IPS-20b (cell line): ENCODE measurements at regions not wholly inside any gene's neighbourhood (a gene's known extent, or its start where the extent isn't known, plus 50 kb on each side); places are given as distances from the start of the nearest gene placed in this dataset.

Experiments
- H3K27ac ChIP-seq: one replicate; pipeline ENCODE4 v1.5.1; 2013; ENCODE audit warnings: low read length
- H3K27me3 ChIP-seq: 2 replicates; pipeline ENCODE4 v1.6.1; 2013; ENCODE audit warnings: mild to moderate bottlenecking, low read length, inconsistent platforms; ENCODE audit not compliant: insufficient read depth
- H3K36me3 ChIP-seq: 2 replicates; pipeline ENCODE4 v1.6.1; 2013; ENCODE audit warnings: low read depth, mild to moderate bottlenecking, inconsistent platforms, low read length, moderate library complexity; ENCODE audit not compliant: insufficient read depth
- H3K4me1 ChIP-seq: 2 replicates; pipeline ENCODE4 v1.6.1; 2013; ENCODE audit warnings: mild to moderate bottlenecking, control low read depth, inconsistent platforms, low read length, moderate library complexity; ENCODE audit not compliant: insufficient read depth
- H3K4me3 ChIP-seq: 2 replicates; pipeline ENCODE4 v1.5.1; 2013; ENCODE audit warnings: mild to moderate bottlenecking, low read length, inconsistent platforms
- H3K9ac ChIP-seq: 2 replicates; pipeline ENCODE4 v1.6.1; 2013; ENCODE audit warnings: low read depth, mild to moderate bottlenecking, inconsistent platforms, low read length, moderate library complexity
- H3K9me3 ChIP-seq: 2 replicates; pipeline ENCODE4 v1.6.1; 2013; ENCODE audit warnings: mild to moderate bottlenecking, low read depth, low read length, inconsistent platforms; ENCODE audit not compliant: insufficient read depth

DNA sequence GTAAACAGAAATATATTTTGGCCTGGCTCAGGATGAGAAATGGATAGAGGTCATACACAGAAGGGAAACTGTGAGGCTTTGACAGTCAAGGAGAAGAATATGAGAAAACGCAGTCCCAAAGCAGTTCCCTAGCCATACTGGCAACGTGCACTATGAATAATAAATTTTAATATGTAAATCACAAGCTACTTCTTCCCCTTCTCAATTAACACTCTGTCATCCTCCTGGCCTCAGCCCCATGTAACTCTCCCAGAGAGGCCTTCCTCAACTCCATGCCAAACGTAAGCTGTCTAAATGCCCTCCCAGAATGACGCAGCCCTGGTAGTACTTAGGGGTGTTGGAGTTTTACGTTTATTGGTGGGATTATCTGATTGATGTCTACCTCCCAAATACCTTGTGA, 732.6 kb downstream of the LIG4 start:
- Histone ChIP-seq H3K27ac (no peak overlapping the region), H3K36me3 (no peaks in the 10 kb centered on the region), H3K9me3 (no peaks in the 10 kb centered on the region), H3K27me3 (no peaks in the 10 kb centered on the region), H3K4me1 (peaks cover 5% of the 10 kb centered on the region; the same call in 1 of the 2 replicates), H3K4me3 (no peak overlapping the region), H3K9ac (no peak overlapping the region)

DNA sequence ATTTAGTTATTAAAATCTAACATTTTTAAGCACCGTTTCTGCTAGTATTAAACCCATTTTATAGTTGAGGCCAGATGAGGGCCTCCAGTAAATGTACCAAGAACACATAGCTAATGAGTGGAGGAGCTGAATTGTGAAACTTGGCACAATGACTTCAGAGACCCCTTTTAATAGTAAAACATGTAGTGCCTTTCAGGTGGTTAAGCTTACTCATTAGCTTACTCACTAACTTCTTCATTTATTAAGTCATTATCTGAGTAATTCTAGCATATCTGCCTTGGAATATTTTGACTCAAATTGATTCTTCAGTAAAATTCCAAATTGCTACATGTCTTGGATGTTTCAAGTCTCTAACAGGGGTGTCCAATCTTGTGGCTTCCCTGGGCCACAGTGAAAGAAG, 735.2 kb downstream of the LIG4 start:
- Histone ChIP-seq H3K36me3 (no peaks in the 10 kb centered on the region), H3K27ac (no peak overlapping the region), H3K9me3 (no peaks in the 10 kb centered on the region), H3K4me3 (no peak overlapping the region), H3K27me3 (no peaks in the 10 kb centered on the region), H3K4me1 (peaks cover 5% of the 10 kb centered on the region; the same call in 1 of the 2 replicates), H3K9ac (no peak overlapping the region)

DNA sequence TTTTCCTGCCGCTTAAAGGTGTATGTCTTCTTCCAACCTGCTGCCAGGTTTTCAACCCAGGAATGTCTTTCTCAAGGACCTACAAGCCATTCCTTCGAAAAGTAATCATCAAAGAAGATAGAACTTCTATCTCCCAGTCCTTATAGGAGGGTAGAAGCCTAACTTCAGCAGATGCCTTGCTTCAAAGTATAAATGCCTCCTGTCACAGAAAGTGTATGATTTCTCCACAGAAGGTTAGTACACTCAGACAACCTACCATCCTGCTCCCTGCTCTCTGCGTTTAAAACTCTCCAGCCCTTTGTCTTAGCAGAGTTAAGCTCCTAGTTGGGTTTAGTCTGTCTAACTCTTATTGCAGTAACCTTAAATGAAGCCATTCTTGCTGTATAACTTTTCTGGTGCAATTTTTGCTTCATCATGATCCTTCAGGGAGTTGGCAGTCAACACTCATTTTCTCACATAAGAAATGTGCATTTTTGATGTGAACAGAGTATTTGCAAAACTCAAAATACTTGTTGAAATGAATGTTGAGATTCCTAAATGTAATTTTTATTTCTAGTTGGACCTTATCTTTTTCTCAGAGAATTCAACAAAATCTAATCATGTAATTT, 737.5 kb downstream of the LIG4 start:
- Histone ChIP-seq H3K9ac (no peak overlapping the region), H3K27ac (no peak overlapping the region), H3K27me3 (no peaks in the 10 kb centered on the region), H3K9me3 (no peaks in the 10 kb centered on the region), H3K36me3 (no peaks in the 10 kb centered on the region), H3K4me3 (no peak overlapping the region), H3K4me1 (peaks cover 5% of the 10 kb centered on the region; the same call in 1 of the 2 replicates)

DNA sequence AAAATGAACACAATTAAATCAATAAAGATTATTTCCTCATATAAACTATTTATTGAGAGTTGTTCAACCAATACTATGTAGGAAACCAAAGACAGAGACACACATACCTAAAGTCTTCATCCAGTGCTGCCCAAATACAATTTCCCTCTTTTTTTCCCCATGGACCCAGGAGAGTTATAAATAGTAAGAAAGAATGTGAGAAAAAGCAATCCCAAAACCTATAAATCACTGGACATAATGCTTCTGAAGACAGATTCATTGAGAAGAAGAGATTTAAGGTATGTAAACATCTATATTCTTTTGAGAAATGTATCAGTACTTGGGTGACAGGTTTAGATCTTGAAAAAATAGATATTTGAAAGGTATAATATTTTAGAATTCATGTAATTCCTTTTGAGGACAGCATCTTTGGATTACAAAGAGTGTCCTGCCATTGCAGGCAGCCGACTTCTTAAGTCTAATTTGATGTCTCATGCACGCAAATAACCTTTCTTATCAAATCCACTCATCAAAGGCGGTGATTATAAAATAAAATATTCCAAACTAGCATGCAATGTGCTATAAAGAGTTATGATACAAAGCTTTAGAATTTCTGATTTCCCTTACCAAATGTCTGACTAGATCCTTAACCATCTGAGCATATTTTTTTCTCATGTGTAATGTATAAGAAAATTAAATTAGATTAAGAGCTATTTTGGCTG, 739.4 kb downstream of the LIG4 start:
- H3K4me1 ChIP-seq, result peaks cover 5% of the 10 kb centered on the region; the same call in 1 of the 2 replicates
- no peak overlapping the region for H3K27ac ChIP-seq
- H3K9ac ChIP-seq, result no peak overlapping the region
- H3K4me3 ChIP-seq, result no peak overlapping the region
- H3K36me3 ChIP-seq, result no peaks in the 10 kb centered on the region
- no peaks in the 10 kb centered on the region for H3K9me3 ChIP-seq
- H3K27me3 ChIP-seq, result no peaks in the 10 kb centered on the region

DNA sequence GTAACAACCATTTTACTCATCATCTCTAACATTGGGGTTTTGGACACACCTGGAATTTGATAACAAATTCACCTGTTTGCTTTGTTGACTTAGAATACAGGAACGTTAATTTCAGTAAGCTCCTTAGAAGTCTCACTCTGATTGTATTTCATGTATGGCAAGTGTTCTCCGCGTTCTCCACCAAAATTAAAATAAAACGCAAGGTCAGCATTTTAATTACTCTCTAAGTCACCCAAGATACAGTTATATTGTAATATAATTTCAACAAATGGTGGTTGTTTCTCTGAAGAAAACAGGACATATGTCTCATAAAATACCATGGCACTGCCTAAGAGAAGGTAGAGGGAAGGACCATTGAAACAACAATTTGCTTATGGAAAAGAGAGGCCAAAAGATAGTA, 742.1 kb downstream of the LIG4 start:
- H3K36me3 ChIP-seq, result no peaks in the 10 kb centered on the region
- H3K9ac ChIP-seq, result no peak overlapping the region
- H3K27me3 ChIP-seq, result no peaks in the 10 kb centered on the region
- no peaks in the 10 kb centered on the region for H3K4me1 ChIP-seq
- H3K9me3 ChIP-seq, result no peaks in the 10 kb centered on the region
- H3K4me3 ChIP-seq, result no peak overlapping the region
- no peak overlapping the region for H3K27ac ChIP-seq

DNA sequence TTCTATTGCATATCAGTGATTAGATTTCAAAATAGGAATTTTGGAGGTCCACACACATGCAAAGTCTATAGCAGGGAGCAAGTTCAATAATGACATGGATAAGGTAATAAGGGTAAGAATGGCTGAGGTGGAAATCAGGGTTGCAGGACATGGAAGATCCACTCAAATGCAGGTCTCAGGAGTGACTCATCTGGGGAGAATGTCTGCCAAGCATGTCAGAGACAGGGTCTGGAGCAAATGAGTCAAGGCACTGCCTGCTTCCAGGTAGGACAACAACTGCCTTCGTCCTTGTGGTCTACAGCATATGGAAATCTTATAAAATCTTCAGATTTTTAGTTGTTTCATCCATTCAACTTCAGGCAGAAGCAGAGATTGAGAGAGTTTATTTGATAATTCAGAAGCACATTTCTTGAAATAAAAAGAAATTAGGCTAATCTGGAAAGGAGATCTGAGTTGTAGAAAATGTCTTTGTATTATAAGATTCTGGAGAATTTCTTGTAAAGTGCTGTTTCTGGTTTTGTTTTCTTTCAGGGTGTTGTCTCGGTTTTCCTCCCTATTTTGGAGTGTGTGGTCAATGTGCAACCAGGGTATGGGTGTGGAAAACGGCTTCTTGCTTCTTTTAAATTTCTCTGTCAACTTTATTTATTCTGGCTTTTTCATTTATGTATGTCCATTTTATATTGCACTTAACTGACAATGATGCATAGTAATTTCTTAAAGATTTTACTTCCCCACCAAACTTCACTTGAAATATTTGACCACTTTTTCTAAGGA, 748.8 kb downstream of the LIG4 start:
- Histone ChIP-seq H3K9ac (no peak overlapping the region), H3K4me3 (no peak overlapping the region), H3K36me3 (no peaks in the 10 kb centered on the region), H3K4me1 (no peaks in the 10 kb centered on the region), H3K27me3 (no peaks in the 10 kb centered on the region), H3K27ac (no peak overlapping the region), H3K9me3 (no peaks in the 10 kb centered on the region)

DNA sequence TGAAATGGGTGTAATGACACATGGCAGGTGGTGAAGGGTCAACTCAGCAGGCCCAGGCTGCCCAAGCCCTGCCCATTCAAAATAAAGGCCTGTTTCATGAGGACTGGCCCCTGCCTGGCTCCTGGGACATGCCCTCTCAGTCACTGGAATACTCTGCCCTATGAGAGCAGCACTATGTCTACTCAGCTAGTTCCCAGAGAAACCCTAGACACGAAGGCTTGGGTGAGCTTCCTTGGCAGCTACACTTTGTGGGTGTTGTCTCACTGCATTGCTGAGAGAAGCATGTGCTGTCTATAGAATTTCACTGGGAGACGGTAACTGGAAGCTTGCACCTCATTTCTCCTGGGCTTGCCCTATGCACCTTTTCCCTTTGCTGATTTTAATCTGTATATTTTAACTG, 752.8 kb downstream of the LIG4 start:
- no peak overlapping the region for H3K4me3 ChIP-seq
- no peak overlapping the region for H3K9ac ChIP-seq
- peaks cover 9% of the 10 kb centered on the region; the same call in 1 of the 2 replicates for H3K4me1 ChIP-seq
- H3K36me3 ChIP-seq, result no peaks in the 10 kb centered on the region
- H3K9me3 ChIP-seq, result no peaks in the 10 kb centered on the region
- H3K27ac ChIP-seq, result no peak overlapping the region
- no peaks in the 10 kb centered on the region for H3K27me3 ChIP-seq

DNA sequence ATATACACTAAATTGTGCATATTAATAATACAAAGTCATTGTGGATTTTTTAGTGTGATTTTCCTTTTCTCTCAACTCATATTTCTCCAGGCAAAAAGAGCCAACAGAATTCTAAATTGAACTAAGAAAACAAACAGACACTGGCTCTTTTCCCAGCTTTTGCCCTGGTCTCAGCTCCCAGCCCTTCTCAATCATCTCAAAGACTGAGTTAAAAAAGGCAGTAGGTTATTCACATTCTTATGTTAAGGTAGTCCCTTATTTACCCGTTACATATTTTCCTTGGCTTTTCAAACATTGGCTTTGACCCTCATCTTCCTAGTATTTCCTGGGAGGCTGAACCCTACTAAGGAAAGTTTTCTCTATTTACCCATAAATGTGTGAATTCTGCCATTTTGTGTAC, 753.6 kb downstream of the LIG4 start:
- Histone ChIP-seq H3K27me3 (no peaks in the 10 kb centered on the region), H3K4me1 (peaks cover 9% of the 10 kb centered on the region; the same call in 1 of the 2 replicates), H3K36me3 (no peaks in the 10 kb centered on the region), H3K9me3 (no peaks in the 10 kb centered on the region), H3K4me3 (no peak overlapping the region), H3K27ac (no peak overlapping the region), H3K9ac (no peak overlapping the region)

DNA sequence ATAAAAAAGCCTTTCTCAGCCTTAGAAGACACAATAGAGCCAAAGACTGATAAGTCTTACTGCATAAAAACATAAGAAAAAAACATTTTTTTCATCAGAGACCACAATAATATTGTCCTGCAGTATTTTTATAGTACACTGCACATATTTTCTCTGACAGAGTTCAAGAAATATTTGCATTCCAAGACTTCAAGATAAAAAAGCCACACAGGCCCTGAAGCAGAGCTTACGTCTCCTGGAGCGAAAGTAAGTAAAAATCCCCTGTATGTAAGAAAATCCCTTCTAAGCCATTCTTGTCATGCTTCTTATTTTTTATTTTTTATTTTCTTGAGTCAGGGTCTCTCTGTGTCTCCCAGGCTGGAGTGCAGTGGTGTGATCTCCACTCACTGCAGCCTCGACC, 755.9 kb downstream of the LIG4 start:
- peaks cover 3% of the 10 kb centered on the region; the same call in 1 of the 2 replicates for H3K9me3 ChIP-seq

DNA sequence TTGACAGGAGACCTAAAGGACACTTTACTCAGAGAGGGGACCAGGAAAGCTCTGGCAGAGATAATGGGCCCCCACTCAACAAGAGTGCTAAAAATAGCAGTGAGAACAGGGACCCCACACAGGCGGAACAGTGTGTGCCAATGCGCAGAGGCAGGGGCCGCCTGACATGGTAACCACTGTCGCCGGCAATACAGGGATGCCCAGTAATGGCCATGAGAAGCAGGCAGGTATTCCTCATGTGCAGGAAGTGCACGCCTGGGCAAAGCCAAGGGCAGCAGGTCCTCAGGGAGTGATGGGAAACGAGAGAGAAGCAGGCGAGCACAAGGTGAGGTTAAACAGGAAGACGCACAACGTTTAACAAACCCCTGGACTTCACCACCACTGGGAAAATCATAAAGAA, 757.1 kb downstream of the LIG4 start:
- H3K4me3 ChIP-seq, result no peak overlapping the region
- H3K27ac ChIP-seq, result no peak overlapping the region
- peaks cover 9% of the 10 kb centered on the region; the same call in 1 of the 2 replicates for H3K4me1 ChIP-seq

More for the DNA sequence above, 755.9 kb downstream of the LIG4 start:
- Histone ChIP-seq H3K4me1 (peaks cover 9% of the 10 kb centered on the region; the same call in 1 of the 2 replicates), H3K9ac (no peak overlapping the region), H3K4me3 (no peak overlapping the region), H3K27ac (no peak overlapping the region), H3K36me3 (no peaks in the 10 kb centered on the region), H3K27me3 (no peaks in the 10 kb centered on the region)

DNA sequence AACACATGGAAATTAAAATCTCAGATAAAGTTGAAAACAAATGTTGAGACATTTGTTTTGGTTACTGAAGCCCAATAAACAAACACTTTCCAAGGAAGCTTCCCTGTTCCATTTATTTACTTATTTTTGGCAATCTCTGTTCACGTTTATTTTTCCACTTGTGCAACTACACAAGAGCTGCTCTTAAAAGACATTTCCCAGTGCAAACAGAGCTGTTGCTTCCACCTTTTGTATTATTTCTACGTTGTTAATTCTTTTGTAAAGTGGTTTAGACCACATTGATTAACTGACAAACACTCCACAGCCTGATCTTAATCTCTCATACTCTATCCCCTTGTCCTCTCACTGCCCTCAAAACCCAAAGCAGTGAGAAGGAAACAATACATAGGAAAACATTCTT, 757.6 kb downstream of the LIG4 start:
- H3K4me3 ChIP-seq, result no peak overlapping the region
- no peaks in the 10 kb centered on the region for H3K36me3 ChIP-seq
- peaks cover 21% of the 10 kb centered on the region; the same call in 1 of the 2 replicates for H3K9me3 ChIP-seq
- H3K27me3 ChIP-seq, result no peaks in the 10 kb centered on the region
- no peak overlapping the region for H3K9ac ChIP-seq
- peaks cover 9% of the 10 kb centered on the region; the same call in 1 of the 2 replicates for H3K4me1 ChIP-seq
- H3K27ac ChIP-seq, result no peak overlapping the region

More for the DNA sequence above, 757.1 kb downstream of the LIG4 start:
- Histone ChIP-seq H3K36me3 (no peaks in the 10 kb centered on the region), H3K27me3 (no peaks in the 10 kb centered on the region), H3K9ac (no peak overlapping the region), H3K9me3 (peaks cover 15% of the 10 kb centered on the region; the same call in 1 of the 2 replicates)
